ENCODE measurements at regions not wholly inside any gene's neighbourhood (a gene's known extent, or its start where the extent isn't known, plus 50 kb on each side); places are given as distances from the start of the nearest gene placed in this dataset.
"Not testable (repeated sequence)": the region's sequence is repeated elsewhere in the genome, so short reads cannot be mapped to it uniquely, and the experiment has no call there.

GRCh38 chr2:87662316-87663290, 85.3 kb upstream of the PLGLB2 start:
- H3K4me2 ChIP-seq (ENCODE audit: low read depth, low read length); POLR2A ChIA-PET; H3K79me2 ChIP-seq (ENCODE audit: insufficient read depth, low read length); H3K27ac ChIP-seq (ENCODE audit: extremely low read length, insufficient read depth, low read length); intact Hi-C loops (cut with micrococcal nuclease; ENCODE audit: unreplicated experiment); H3K9ac ChIP-seq (ENCODE audit: insufficient read depth, low read depth, low read length); H3K27me3 ChIP-seq (ENCODE audit: control insufficient read depth in 1 of 2, insufficient read depth in 2 of 2, low read length in 2 of 2); H3K9me3 ChIP-seq (ENCODE audit: low read length); in situ Hi-C loops (cut with HindIII; ENCODE audit: extremely low pct_ligation_motif_present, low pct_unique_long_range_greater_than_20kb); CTCF ChIA-PET (ENCODE audit: low intra/inter-chr PET ratio, low total read pairs); DNase-seq (ENCODE audit: low spot score); H3K4me3 ChIP-seq (replicated peaks in 1 of 3; ENCODE audit: insufficient read depth in 1 of 3, low read depth in 2 of 3, low read length in 3 of 3); H3K36me3 ChIP-seq (replicated peaks in 1 of 2; ENCODE audit: control insufficient read depth in 1 of 2, insufficient read depth in 2 of 2, low read length in 2 of 2); BruUV-seq (replicated peaks); ATAC-seq; H2AFZ ChIP-seq (ENCODE audit: low read length); H4K20me1 ChIP-seq (ENCODE audit: insufficient read depth, low read length): not testable (repeated sequence)
- FAIRE-seq = peak; percentile 4
- WGBS (ENCODE audit: low lambda C conversion rate) = 77% methylated on average over 9 of the region's 10 CpGs
- H3K4me1 ChIP-seq (ENCODE audit: insufficient read depth, low read length) = peaks cover 12% of the 10 kb centered on the region

GRCh38 chr2:87663347-87663746, 84.5 kb upstream of the PLGLB2 start:
- CTCF ChIA-PET (ENCODE audit: low intra/inter-chr PET ratio, low total read pairs); intact Hi-C loops (cut with micrococcal nuclease; ENCODE audit: unreplicated experiment): not testable (repeated sequence)
- FAIRE-seq = peak; percentile 73

GRCh38 chr2:87667027-87667426, 80.9 kb upstream of the PLGLB2 start:
- peak; percentile 48 for FAIRE-seq
- H3K27ac ChIP-seq (ENCODE audit: extremely low read length, insufficient read depth, low read length); H4K20me1 ChIP-seq (ENCODE audit: insufficient read depth, low read length); H3K9ac ChIP-seq (ENCODE audit: insufficient read depth, low read depth, low read length); ATAC-seq; BruUV-seq (replicated peaks); H2AFZ ChIP-seq (ENCODE audit: low read length); H3K79me2 ChIP-seq (ENCODE audit: insufficient read depth, low read length); H3K36me3 ChIP-seq (replicated peaks in 1 of 2; ENCODE audit: control insufficient read depth in 1 of 2, insufficient read depth in 2 of 2, low read length in 2 of 2); POLR2A ChIA-PET; CTCF ChIA-PET (ENCODE audit: low intra/inter-chr PET ratio, low total read pairs); in situ Hi-C loops (cut with HindIII; ENCODE audit: extremely low pct_ligation_motif_present, low pct_unique_long_range_greater_than_20kb); intact Hi-C loops (cut with micrococcal nuclease; ENCODE audit: unreplicated experiment); H3K9me3 ChIP-seq (ENCODE audit: low read length); H3K27me3 ChIP-seq (ENCODE audit: control insufficient read depth in 1 of 2, insufficient read depth in 2 of 2, low read length in 2 of 2); H3K4me3 ChIP-seq (replicated peaks in 1 of 3; ENCODE audit: insufficient read depth in 1 of 3, low read depth in 2 of 3, low read length in 3 of 3); H3K4me1 ChIP-seq (ENCODE audit: insufficient read depth, low read length); H3K4me2 ChIP-seq (ENCODE audit: low read depth, low read length); DNase-seq (ENCODE audit: low spot score): not testable (repeated sequence)

More at GRCh38 chr2:87663347-87663746, 84.5 kb upstream of the PLGLB2 start:
- peak; percentile 56 for ATAC-seq
- DNase-seq (ENCODE audit: low spot score); POLR2A ChIA-PET; in situ Hi-C loops (cut with HindIII; ENCODE audit: extremely low pct_ligation_motif_present, low pct_unique_long_range_greater_than_20kb); H2AFZ ChIP-seq (ENCODE audit: low read length); H3K4me3 ChIP-seq (replicated peaks in 1 of 3; ENCODE audit: insufficient read depth in 1 of 3, low read depth in 2 of 3, low read length in 3 of 3); H3K27me3 ChIP-seq (ENCODE audit: control insufficient read depth in 1 of 2, insufficient read depth in 2 of 2, low read length in 2 of 2); H3K4me2 ChIP-seq (ENCODE audit: low read depth, low read length); H3K27ac ChIP-seq (ENCODE audit: extremely low read length, insufficient read depth, low read length); H3K9ac ChIP-seq (ENCODE audit: insufficient read depth, low read depth, low read length); H3K79me2 ChIP-seq (ENCODE audit: insufficient read depth, low read length); H3K4me1 ChIP-seq (ENCODE audit: insufficient read depth, low read length); H3K36me3 ChIP-seq (replicated peaks in 1 of 2; ENCODE audit: control insufficient read depth in 1 of 2, insufficient read depth in 2 of 2, low read length in 2 of 2); H3K9me3 ChIP-seq (ENCODE audit: low read length); BruUV-seq (replicated peaks); H4K20me1 ChIP-seq (ENCODE audit: insufficient read depth, low read length): not testable (repeated sequence)

GRCh38 chr2:87668361-87668760, 79.5 kb upstream of the PLGLB2 start:
- WGBS (ENCODE audit: low lambda C conversion rate) = no CpG with 5 or more reads among the region's 5 CpGs
- H3K79me2 ChIP-seq (ENCODE audit: insufficient read depth, low read length); in situ Hi-C loops (cut with HindIII; ENCODE audit: extremely low pct_ligation_motif_present, low pct_unique_long_range_greater_than_20kb); H2AFZ ChIP-seq (ENCODE audit: low read length); CTCF ChIA-PET (ENCODE audit: low intra/inter-chr PET ratio, low total read pairs); H3K4me3 ChIP-seq (replicated peaks in 1 of 3; ENCODE audit: insufficient read depth in 1 of 3, low read depth in 2 of 3, low read length in 3 of 3); H3K36me3 ChIP-seq (replicated peaks in 1 of 2; ENCODE audit: control insufficient read depth in 1 of 2, insufficient read depth in 2 of 2, low read length in 2 of 2); H3K9me3 ChIP-seq (ENCODE audit: low read length); H3K27me3 ChIP-seq (ENCODE audit: control insufficient read depth in 1 of 2, insufficient read depth in 2 of 2, low read length in 2 of 2); H3K4me1 ChIP-seq (ENCODE audit: insufficient read depth, low read length); H3K9ac ChIP-seq (ENCODE audit: insufficient read depth, low read depth, low read length); H4K20me1 ChIP-seq (ENCODE audit: insufficient read depth, low read length); DNase-seq (ENCODE audit: low spot score); FAIRE-seq; H3K4me2 ChIP-seq (ENCODE audit: low read depth, low read length); BruUV-seq (replicated peaks); POLR2A ChIA-PET; intact Hi-C loops (cut with micrococcal nuclease; ENCODE audit: unreplicated experiment); H3K27ac ChIP-seq (ENCODE audit: extremely low read length, insufficient read depth, low read length); ATAC-seq: not testable (repeated sequence)
